Spleen (tissue), 7 donors: ENCODE measurements at regions not wholly inside any gene's neighbourhood (a gene's known extent, or its start where the extent isn't known, plus 50 kb on each side); places are given as distances from the start of the nearest gene placed in this dataset.

Source experiments
- CTCF ChIP-seq, 11 experiments: fragments of 200-600 bp in 7 of 11; fragments of 450-650 bp in 4 of 11; sonication (generic) in 4 of 11; IDR thresholded peaks in 8 of 11; conservative IDR thresholded peaks in 3 of 11; 1 replicate in 7 of 11; 2 replicates in 4 of 11; pipeline versions ENCODE4 v1.4.0 to v1.8.0; 2016 to 2021; ENCODE audit warnings: antibody characterized with exemption in 11 of 11, inconsistent platforms in 4 of 11, mild to moderate bottlenecking in 1 of 11
- POLR2A ChIP-seq, 3 donors: fragments of 450-650 bp; IDR thresholded peaks; one replicate each; pipeline ENCODE4 v1.5.1; 2017; ENCODE audit warnings: antibody characterized with exemption in 3 of 3, mild to moderate bottlenecking in 1 of 3
- donor health status: DM: no; HTN: no; CAD: no; lungs with moderate emphysema.
- donor health status: DM: no; HTN: no; CAD: no.
- donor health status: DM: no; HTN: no; CAD: no.

- TF ChIP-seq CTCF (IDR thresholded peaks at IDR 0.05 in 8 of 11, conservative IDR thresholded peaks at IDR 0.05 in 3 of 11) (no peak), POLR2A (IDR thresholded peaks at IDR 0.05) (no peak)
Measured at GRCh38 chr5:18050776-18051175, 416.5 kb downstream of the TAF11L14 start.
